Endodermal cell (in vitro differentiated cells): ENCODE measurements at regions not wholly inside any gene's neighbourhood (a gene's known extent, or its start where the extent isn't known, plus 50 kb on each side); places are given as distances from the start of the nearest gene placed in this dataset.

Source experiments
- DNase-seq: peaks from one replicate; pipeline ENCODE4 v3.0.0-alpha.2; 2017
- H3K27ac ChIP-seq: 2 replicates; pipeline ENCODE4 v1.5.1; 2013; ENCODE audit warnings: mild to moderate bottlenecking, low read depth, low read length, moderate library complexity
- H3K27me3 ChIP-seq: 2 replicates; pipeline ENCODE4 v1.6.1; 2013; ENCODE audit warnings: mild to moderate bottlenecking, low read length, moderate library complexity; ENCODE audit not compliant: insufficient read depth, control insufficient read depth, poor library complexity, severe bottlenecking
- H3K36me3 ChIP-seq: 2 replicates; pipeline ENCODE4 v1.7.0; 2013; ENCODE audit warnings: mild to moderate bottlenecking, low read length, moderate library complexity; ENCODE audit not compliant: control insufficient read depth, insufficient read depth
- H3K4me1 ChIP-seq: one replicate; pipeline ENCODE4 v1.7.0; 2013; ENCODE audit warnings: low read length; ENCODE audit not compliant: control insufficient read depth, insufficient read depth
- H3K4me3 ChIP-seq: 2 replicates; pipeline ENCODE4 v1.5.1; 2013; ENCODE audit warnings: mild to moderate bottlenecking, low read length, moderate library complexity
- H3K9ac ChIP-seq: 2 replicates; pipeline ENCODE4 v1.6.1; 2013; ENCODE audit warnings: mild to moderate bottlenecking, low read length, moderate library complexity; ENCODE audit not compliant: poor library complexity, severe bottlenecking; ENCODE audit errors: extremely low read depth
- H3K9me3 ChIP-seq: 2 replicates; pipeline ENCODE4 v1.6.1; 2013; ENCODE audit warnings: mild to moderate bottlenecking, low read length, moderate library complexity; ENCODE audit not compliant: control insufficient read depth
- H3K27ac Mint-ChIP-seq: 2 replicates; pipeline ENCODE4 v1.8.0; 2020; ENCODE audit warnings: mixed read lengths
- H3K27me3 Mint-ChIP-seq: 2 replicates; pipeline ENCODE4 v1.8.0; 2021; ENCODE audit warnings: mild to moderate bottlenecking, mixed read lengths; ENCODE audit not compliant: insufficient read depth
- H3K36me3 Mint-ChIP-seq: 2 replicates; pipeline ENCODE4 v1.8.0; 2020; ENCODE audit warnings: low read depth, mixed read lengths
- H3K4me1 Mint-ChIP-seq: 2 replicates; pipeline ENCODE4 v1.8.0; 2020; ENCODE audit warnings: mixed read lengths
- H3K4me3 Mint-ChIP-seq: 2 replicates; pipeline ENCODE4 v1.8.0; 2020; ENCODE audit warnings: mild to moderate bottlenecking, moderate library complexity, mixed read lengths
- H3K9me3 Mint-ChIP-seq: 2 replicates; pipeline ENCODE4 v1.8.0; 2020; ENCODE audit warnings: mild to moderate bottlenecking, mixed read lengths
- WGBS, 2 experiments: methylation state at CpG; one replicate each; pipeline versions ENCODE4 v1.1.5 to v1.1.7; 2013; ENCODE audit warnings: missing lambda C conversion rate in 2 of 2, mixed read lengths in 1 of 2; ENCODE audit not compliant: insufficient coverage in 1 of 2, insufficient read length in 1 of 2; 5-methylcytosine and 5-hydroxymethylcytosine counted together
- TF ChIP-seq, protein P1 (sequence below): fragments of 200-600 bp; sonication (generic); conservative IDR thresholded peaks from 2 replicates; pipeline ENCODE4 v1.5.0; 2021; ENCODE audit warnings: antibody characterized with exemption, mild to moderate bottlenecking

DNA sequence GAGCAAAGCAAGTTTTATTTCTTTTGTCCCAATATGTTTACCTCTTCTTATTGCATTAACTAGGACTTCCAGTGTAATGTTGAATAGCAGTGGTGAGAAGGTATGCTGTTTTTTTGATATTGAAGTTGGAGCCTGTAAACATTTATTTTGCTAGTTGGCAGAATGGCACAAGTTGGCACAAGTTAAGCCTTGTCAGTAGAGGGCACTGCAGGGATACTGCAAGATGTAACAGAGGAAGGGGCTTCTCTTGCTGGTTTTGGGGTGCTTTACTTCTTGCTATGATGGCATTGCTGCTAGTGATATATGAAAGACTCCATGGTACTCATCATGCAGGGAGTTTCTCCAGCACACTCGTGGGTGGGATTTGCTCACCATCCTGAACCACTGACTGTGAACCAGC lies 327.3 kb upstream of the ARX start:
- H3K9ac ChIP-seq = no peak overlapping the region
- H3K27ac Mint-ChIP-seq = no peak overlapping the region
- 86% methylated on average over 1 of the region's 1 CpG; no CpG with 5 or more reads in 1 of the 2 experiments for WGBS, 2 experiments
- no peak overlapping the region for H3K27ac ChIP-seq
- H3K4me1 Mint-ChIP-seq = no peaks in the 10 kb centered on the region
- no peaks in the 10 kb centered on the region for H3K27me3 Mint-ChIP-seq
- peaks cover 53% of the 10 kb centered on the region for H3K9me3 Mint-ChIP-seq
- no peak overlapping the region for H3K4me3 Mint-ChIP-seq
- H3K4me1 ChIP-seq = no peaks in the 10 kb centered on the region
- no peaks in the 10 kb centered on the region for H3K36me3 Mint-ChIP-seq
- no peaks in the 10 kb centered on the region for H3K9me3 ChIP-seq
- no peaks in the 10 kb centered on the region for H3K27me3 ChIP-seq
- DNase-seq = no peak
- H3K36me3 ChIP-seq = no peaks in the 10 kb centered on the region
- TF ChIP-seq, protein P1, sequence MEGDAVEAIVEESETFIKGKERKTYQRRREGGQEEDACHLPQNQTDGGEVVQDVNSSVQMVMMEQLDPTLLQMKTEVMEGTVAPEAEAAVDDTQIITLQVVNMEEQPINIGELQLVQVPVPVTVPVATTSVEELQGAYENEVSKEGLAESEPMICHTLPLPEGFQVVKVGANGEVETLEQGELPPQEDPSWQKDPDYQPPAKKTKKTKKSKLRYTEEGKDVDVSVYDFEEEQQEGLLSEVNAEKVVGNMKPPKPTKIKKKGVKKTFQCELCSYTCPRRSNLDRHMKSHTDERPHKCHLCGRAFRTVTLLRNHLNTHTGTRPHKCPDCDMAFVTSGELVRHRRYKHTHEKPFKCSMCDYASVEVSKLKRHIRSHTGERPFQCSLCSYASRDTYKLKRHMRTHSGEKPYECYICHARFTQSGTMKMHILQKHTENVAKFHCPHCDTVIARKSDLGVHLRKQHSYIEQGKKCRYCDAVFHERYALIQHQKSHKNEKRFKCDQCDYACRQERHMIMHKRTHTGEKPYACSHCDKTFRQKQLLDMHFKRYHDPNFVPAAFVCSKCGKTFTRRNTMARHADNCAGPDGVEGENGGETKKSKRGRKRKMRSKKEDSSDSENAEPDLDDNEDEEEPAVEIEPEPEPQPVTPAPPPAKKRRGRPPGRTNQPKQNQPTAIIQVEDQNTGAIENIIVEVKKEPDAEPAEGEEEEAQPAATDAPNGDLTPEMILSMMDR = peak; percentile 43
- no peak overlapping the region for H3K4me3 ChIP-seq

DNA sequence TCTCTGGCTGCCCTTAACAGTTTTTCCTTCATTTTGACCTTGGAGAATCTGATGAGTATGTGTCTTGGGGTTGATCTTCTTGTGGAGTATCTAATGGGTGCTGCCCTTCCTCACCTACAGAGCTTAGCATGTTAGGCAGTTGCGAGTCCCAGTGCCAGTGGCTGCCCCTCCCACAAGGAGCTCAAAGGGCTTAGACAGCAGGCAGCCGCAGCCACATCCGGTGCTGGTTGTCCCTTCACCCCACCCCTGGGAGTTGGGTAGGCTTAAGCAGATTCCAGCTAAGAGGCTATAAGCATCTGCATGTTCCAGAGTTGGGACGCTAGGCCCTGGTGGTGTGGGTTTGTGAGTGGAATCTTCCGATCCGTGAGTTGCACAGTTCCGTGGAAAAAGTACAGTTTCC lies 322.1 kb upstream of the ARX start:
- Mint-ChIP-seq H3K36me3 (no peaks in the 10 kb centered on the region), H3K4me1 (no peaks in the 10 kb centered on the region), H3K9me3 (peaks cover 33% of the 10 kb centered on the region), H3K4me3 (no peak overlapping the region), H3K27ac (no peak overlapping the region), H3K27me3 (no peaks in the 10 kb centered on the region)
- H3K9me3 ChIP-seq = no peaks in the 10 kb centered on the region
- 90% methylated on average over 7 of the region's 7 CpGs; no CpG with 5 or more reads in 1 of the 2 experiments for WGBS, 2 experiments
- H3K36me3 ChIP-seq = no peaks in the 10 kb centered on the region
- H3K27me3 ChIP-seq = no peaks in the 10 kb centered on the region
- no peak overlapping the region for H3K4me3 ChIP-seq
- TF ChIP-seq, protein P1 = no peak
- no peak overlapping the region for H3K9ac ChIP-seq
- H3K4me1 ChIP-seq = no peaks in the 10 kb centered on the region
- H3K27ac ChIP-seq = no peak overlapping the region
- no peak for DNase-seq

DNA sequence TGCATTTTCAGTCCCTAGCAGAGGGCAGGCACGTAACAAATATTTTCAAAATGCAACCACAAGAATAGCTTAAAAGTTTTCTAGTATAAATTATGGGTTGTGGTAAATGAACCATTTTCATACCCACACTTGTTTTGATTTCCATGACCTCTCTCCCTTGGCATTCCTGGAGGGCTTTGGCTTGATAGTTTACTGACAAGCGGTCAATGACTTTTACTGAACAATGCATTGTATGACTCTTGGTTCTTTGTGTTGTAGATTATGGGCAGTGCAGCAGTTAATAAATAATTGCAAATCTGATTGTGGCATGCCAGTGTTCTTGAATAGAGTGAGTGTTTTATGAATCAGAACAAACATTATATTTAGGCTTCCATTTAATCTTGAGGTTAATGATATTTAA lies 285.2 kb upstream of the ARX start:
- H3K36me3 ChIP-seq = no peaks in the 10 kb centered on the region
- Mint-ChIP-seq H3K36me3 (no peaks in the 10 kb centered on the region), H3K27ac (no peak overlapping the region), H3K9me3 (peaks cover 4% of the 10 kb centered on the region), H3K4me3 (no peak overlapping the region), H3K4me1 (no peaks in the 10 kb centered on the region), H3K27me3 (no peaks in the 10 kb centered on the region)
- 89% methylated on average over 1 of the region's 2 CpGs; no CpG with 5 or more reads in 1 of the 2 experiments for WGBS, 2 experiments
- H3K9ac ChIP-seq = no peak overlapping the region
- H3K4me1 ChIP-seq = no peaks in the 10 kb centered on the region
- H3K27me3 ChIP-seq = no peaks in the 10 kb centered on the region
- H3K4me3 ChIP-seq = no peak overlapping the region
- H3K9me3 ChIP-seq = no peaks in the 10 kb centered on the region
- no peak overlapping the region for H3K27ac ChIP-seq
- DNase-seq = no peak
- TF ChIP-seq, protein P1 = no peak
